HCT116 (cell line): ENCODE measurements at regions not wholly inside any gene's neighbourhood (a gene's known extent, or its start where the extent isn't known, plus 50 kb on each side); places are given as distances from the start of the nearest gene placed in this dataset.

Experiments
- ATAC-seq: fragments of 200-7000 bp; cut with Tn5 transposase; 2 replicates; pipeline ENCODE4 v1.9.1; 2020; ENCODE audit warnings: mild to moderate bottlenecking, moderate library complexity
- BruUV-seq: library from RNA; stranded (reverse); fragments of 400-500 nt; replicated peaks from 2 replicates; lab custom pipeline; 2021; lab: Mats Ljungman, UMichigan
- CTCF ChIA-PET: fragments of 300-600 bp; sonication (Branson Sonifier 250); formaldehyde crosslinking; loops from one replicate; lab custom pipeline; 2021; ENCODE audit warnings: antibody characterized with exemption; lab: Charles Lee
- POLR2A ChIA-PET: fragments of 300-600, 350-600 bp; sonication (Branson Sonifier 250); formaldehyde crosslinking; loops from one replicate; lab custom pipeline; 2021; ENCODE audit warnings: antibody characterized with exemption; lab: Charles Lee
- RAD21 ChIA-PET, 2 experiments: fragments of 300-600 bp; sonication (Branson Sonifier 250); formaldehyde crosslinking; loops; one replicate each; lab custom pipeline; 2023; ENCODE audit warnings: low total read pairs in 2 of 2; ENCODE audit not compliant: uncharacterized antibody in 2 of 2, unreplicated experiment in 2 of 2, low non-redundant PET in 1 of 2; lab: Charles Lee
- DNase-seq: peaks from one replicate; pipeline ENCODE4 v3.0.0-alpha.2; 2010; ENCODE audit warnings: low read depth, low spot score
- H2AFZ ChIP-seq: fragments of 200-600 bp; shearing (Covaris generic), sonication (generic); 2 replicates; pipeline ENCODE4 v1.6.1; 2017; ENCODE audit warnings: low read depth, mixed run types, mixed read lengths, antibody characterized with exemption, low read length; ENCODE audit not compliant: poor library complexity, severe bottlenecking
- H3K27ac ChIP-seq: 2 replicates; pipeline ENCODE4 v1.5.1; 2012; ENCODE audit warnings: low read depth, low read length
- H3K27me3 ChIP-seq: fragments of 200-600 bp; sonication (generic); 2 replicates; pipeline ENCODE4 v1.6.1; 2016; ENCODE audit warnings: mixed run types, low read length, mixed read lengths; ENCODE audit not compliant: insufficient read depth
- H3K36me3 ChIP-seq, 2 experiments: fragments of 200-500 bp in 1 of 2; fragments of 200-600 bp in 1 of 2; sonication (Bioruptor generic) in 1 of 2; sonication (generic) in 1 of 2; 2 replicates each; pipeline versions ENCODE4 v1.5.1 to v1.6.1; 2014 to 2016; ENCODE audit warnings: low read length in 2 of 2, inconsistent platforms in 1 of 2, mixed read lengths in 1 of 2, mixed run types in 1 of 2; ENCODE audit not compliant: insufficient read depth in 2 of 2, control insufficient read depth in 1 of 2
- H3K4me1 ChIP-seq, 2 experiments: fragments of 200-600 bp in 1 of 2; sonication (generic) in 1 of 2; 2 replicates each; pipeline versions ENCODE4 v1.5.1 to v1.6.1; 2012 to 2017; ENCODE audit warnings: low read length in 2 of 2, inconsistent platforms in 1 of 2, mild to moderate bottlenecking in 1 of 2, mixed read lengths in 1 of 2, mixed run types in 1 of 2, moderate library complexity in 1 of 2; ENCODE audit not compliant: insufficient read depth in 2 of 2, control insufficient read depth in 1 of 2
- H3K4me2 ChIP-seq: fragments of 200-600 bp; sonication (generic); 2 replicates; pipeline ENCODE4 v1.6.1; 2017; ENCODE audit warnings: mixed run types, low read length, mixed read lengths
- H3K4me3 ChIP-seq, 2 experiments: fragments of 200-600 bp in 1 of 2; sonication (generic) in 1 of 2; replicated peaks in 1 of 2; 2 replicates each; pipeline ENCODE4 v1.5.1; 2011 to 2016; ENCODE audit warnings: low read length in 2 of 2, control low read depth in 1 of 2, low read depth in 1 of 2, mild to moderate bottlenecking in 1 of 2, mixed read lengths in 1 of 2, mixed run types in 1 of 2
- H3K79me2 ChIP-seq: fragments of 200-600 bp; sonication (generic); 2 replicates; pipeline ENCODE4 v1.6.1; 2017; ENCODE audit warnings: mild to moderate bottlenecking, mixed run types, low read length, moderate library complexity, mixed read lengths; ENCODE audit not compliant: insufficient read depth
- H3K9ac ChIP-seq: fragments of 200-600 bp; sonication (generic); 2 replicates; pipeline ENCODE4 v1.6.1; 2016; ENCODE audit warnings: low read length, mixed read lengths
- H3K9me2 ChIP-seq: fragments of 200-600 bp; sonication (generic), shearing (Covaris generic); 2 replicates; pipeline ENCODE4 v1.6.1; 2017; ENCODE audit warnings: mixed run types, mild to moderate bottlenecking, moderate library complexity; ENCODE audit not compliant: insufficient read depth
- H3K9me3 ChIP-seq, 2 experiments: fragments of 200-500 bp in 1 of 2; fragments of 200-600 bp in 1 of 2; sonication (Bioruptor generic) in 1 of 2; sonication (generic) in 1 of 2; 2 replicates each; pipeline ENCODE4 v1.6.1; 2014 to 2017; ENCODE audit warnings: low read length in 2 of 2, mixed read lengths in 2 of 2, inconsistent platforms in 1 of 2, low read depth in 1 of 2, mild to moderate bottlenecking in 1 of 2, mixed run types in 1 of 2, moderate library complexity in 1 of 2; ENCODE audit not compliant: control insufficient read depth in 1 of 2, insufficient read depth in 1 of 2
- H4K20me1 ChIP-seq: fragments of 200-600 bp; sonication (generic), shearing (Covaris generic); 2 replicates; pipeline ENCODE4 v1.6.1; 2017; ENCODE audit warnings: mixed run types, mild to moderate bottlenecking, moderate library complexity; ENCODE audit not compliant: insufficient read depth
- ATF3 ChIP-seq: IDR thresholded peaks from 2 replicates; pipeline ENCODE4 v1.6.1; 2012
- CEBPB ChIP-seq: IDR thresholded peaks from 2 replicates; pipeline ENCODE4 v1.6.1; 2012; ENCODE audit warnings: low read depth
- ELF1 ChIP-seq: IDR thresholded peaks from 2 replicates; pipeline ENCODE4 v1.6.1; 2012; ENCODE audit warnings: low read depth, borderline replicate concordance
- EZH2 ChIP-seq: fragments of 200-600 bp; sonication (generic); IDR thresholded peaks from 2 replicates; pipeline ENCODE4 v1.6.1; 2017; ENCODE audit warnings: antibody characterized with exemption, mixed run types
- EZH2phosphoT487 ChIP-seq: fragments of 200-600 bp; IDR thresholded peaks from 2 replicates; pipeline ENCODE4 v1.6.1; 2018; ENCODE audit warnings: antibody characterized with exemption, borderline replicate concordance
- FOSL1 ChIP-seq: IDR thresholded peaks from 2 replicates; pipeline ENCODE4 v1.6.1; 2012; ENCODE audit warnings: low read depth
- JUND ChIP-seq: IDR thresholded peaks from 2 replicates; pipeline ENCODE4 v1.6.1; 2012
- POLR2A ChIP-seq: IDR thresholded peaks from 2 replicates; pipeline ENCODE4 v1.7.0; 2011; ENCODE audit warnings: borderline replicate concordance; ENCODE audit not compliant: insufficient read depth, insufficient read length; ENCODE audit errors: extremely low read depth
- POLR2AphosphoS5 ChIP-seq: IDR thresholded peaks from 2 replicates; pipeline ENCODE4 v1.6.1; 2011; ENCODE audit warnings: mild to moderate bottlenecking, low read depth, low read length, moderate library complexity
- RAD21 ChIP-seq: IDR thresholded peaks from 2 replicates; pipeline ENCODE4 v1.6.1; 2012; ENCODE audit warnings: low read depth, mild to moderate bottlenecking
- REST ChIP-seq: IDR thresholded peaks from 2 replicates; pipeline ENCODE4 v1.6.1; 2012; ENCODE audit warnings: low read depth
- SIN3A ChIP-seq: IDR thresholded peaks from 2 replicates; pipeline ENCODE4 v1.6.1; 2012; ENCODE audit warnings: low read depth
- SP1 ChIP-seq: IDR thresholded peaks from 2 replicates; pipeline ENCODE4 v1.6.1; 2012; ENCODE audit warnings: low read depth
- SRF ChIP-seq: IDR thresholded peaks from 2 replicates; pipeline ENCODE4 v1.6.1; 2012; ENCODE audit warnings: low read depth
- TCF7L2 ChIP-seq: IDR thresholded peaks from 2 replicates; pipeline ENCODE4 v1.7.0; 2011; ENCODE audit warnings: borderline replicate concordance, inconsistent platforms; ENCODE audit not compliant: insufficient read depth, insufficient read length; ENCODE audit errors: extremely low read depth
- YY1 ChIP-seq: IDR thresholded peaks from 2 replicates; pipeline ENCODE4 v1.6.1; 2011; ENCODE audit warnings: low read length, low read depth, moderate library complexity, mild to moderate bottlenecking; ENCODE audit not compliant: insufficient replicate concordance; ENCODE audit errors: extremely low read depth
- ZNF274 ChIP-seq: fragments of 200-500 bp; sonication (Bioruptor generic); IDR thresholded peaks from 2 replicates; pipeline ENCODE4 v1.6.1; 2014; ENCODE audit warnings: mild to moderate bottlenecking, low read depth, low read length, inconsistent platforms
- intact Hi-C: fragments of 100-400 bp; cut with micrococcal nuclease; formaldehyde crosslinking; loops from 2 replicates; pipeline ENCODE4 v1.10.0; 2022
- TF ChIP-seq, protein P1 (sequence below): IDR thresholded peaks from 2 replicates; pipeline ENCODE4 v1.6.1; 2011; ENCODE audit warnings: mild to moderate bottlenecking, low read length, moderate library complexity; ENCODE audit not compliant: insufficient replicate concordance; ENCODE audit errors: extremely low read depth

DNA sequence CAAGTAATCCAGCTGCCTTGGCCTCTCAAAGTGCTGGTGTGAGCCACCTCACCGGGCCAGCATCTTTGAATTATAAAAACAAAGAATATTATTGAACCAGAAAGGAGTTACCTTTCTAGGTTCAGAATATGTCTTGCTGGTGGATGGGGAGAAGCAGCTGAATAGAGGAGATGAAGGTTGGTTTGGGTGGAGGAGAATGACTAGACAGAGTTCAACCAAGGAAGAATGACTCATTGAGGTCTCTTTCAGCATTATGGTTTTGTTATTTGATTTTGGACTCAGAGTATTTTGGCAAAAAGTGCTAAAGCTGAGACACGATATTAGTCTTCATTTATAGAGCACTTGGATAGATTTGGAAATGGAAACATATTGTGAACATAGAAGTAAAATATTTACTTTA is 75.2 kb upstream of the MPDZ start:
- CTCF ChIA-PET = no interaction called here
- no peak for ATAC-seq
- no peak for DNase-seq

DNA sequence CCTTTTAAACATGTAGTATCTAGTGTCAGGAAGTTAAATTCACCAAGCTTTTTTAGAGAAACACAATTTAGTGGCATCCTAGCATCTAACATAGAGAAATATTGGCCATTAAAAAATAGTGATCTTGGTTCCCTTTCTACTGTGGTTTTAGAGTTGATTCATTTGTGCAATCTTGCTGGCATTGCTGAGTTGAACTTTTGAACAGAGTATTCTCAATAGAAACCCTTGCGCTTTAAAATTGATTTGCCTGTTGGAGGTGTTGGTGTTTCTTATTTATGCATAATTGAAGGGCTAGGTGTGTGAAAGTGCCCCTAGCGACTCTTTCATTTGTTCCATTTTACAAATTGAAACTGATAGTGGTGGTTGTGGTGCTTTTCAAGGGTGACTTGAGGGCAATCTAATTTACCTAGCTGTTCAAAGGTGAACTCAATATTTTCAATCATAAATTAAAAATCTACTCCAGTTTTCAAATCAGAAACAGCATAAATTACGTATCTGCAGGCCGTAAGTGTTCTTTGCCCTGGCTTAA is 73.0 kb upstream of the MPDZ start:
- H3K36me3 ChIP-seq = no peaks in the 10 kb centered on the region
- no peak overlapping the region for H3K4me2 ChIP-seq
- no peak overlapping the region for H3K9ac ChIP-seq
- no peaks in the 10 kb centered on the region for H3K4me1 ChIP-seq
- ATAC-seq (no peak), DNase-seq (no peak)
- ChIA-PET RAD21 (no interaction called here), POLR2A (no interaction called here), CTCF (interaction anchor here (1.2 kb wide), 3 partner anchors 8 to 20 kb away, joined by 3 to 4 read pairs (median 4); no protein-coding TSS in a partner anchor)
- no peak overlapping the region for H3K4me3 ChIP-seq
- no peak overlapping the region for H2AFZ ChIP-seq
- H4K20me1 ChIP-seq = no peaks in the 10 kb centered on the region
- H3K9me2 ChIP-seq = no peaks in the 10 kb centered on the region
- no TSS peak for BruUV-seq
- H3K27ac ChIP-seq = no peak overlapping the region
- H3K79me2 ChIP-seq = no peaks in the 10 kb centered on the region
- H3K9me3 ChIP-seq = no peaks in the 10 kb centered on the region
- intact Hi-C loops = loop anchor here (5.0 kb wide), 2 partner anchors 1080 to 1415 kb away; no protein-coding TSS in a partner anchor
- H3K27me3 ChIP-seq = no peaks in the 10 kb centered on the region
- TF ChIP-seq ATF3 (no peak), EZH2 (no peak), CEBPB (no peak), SIN3A (no peak), JUND (no peak), REST (no peak), SP1 (no peak), ZNF274 (no peak), ELF1 (no peak)
- TF ChIP-seq, protein P1, sequence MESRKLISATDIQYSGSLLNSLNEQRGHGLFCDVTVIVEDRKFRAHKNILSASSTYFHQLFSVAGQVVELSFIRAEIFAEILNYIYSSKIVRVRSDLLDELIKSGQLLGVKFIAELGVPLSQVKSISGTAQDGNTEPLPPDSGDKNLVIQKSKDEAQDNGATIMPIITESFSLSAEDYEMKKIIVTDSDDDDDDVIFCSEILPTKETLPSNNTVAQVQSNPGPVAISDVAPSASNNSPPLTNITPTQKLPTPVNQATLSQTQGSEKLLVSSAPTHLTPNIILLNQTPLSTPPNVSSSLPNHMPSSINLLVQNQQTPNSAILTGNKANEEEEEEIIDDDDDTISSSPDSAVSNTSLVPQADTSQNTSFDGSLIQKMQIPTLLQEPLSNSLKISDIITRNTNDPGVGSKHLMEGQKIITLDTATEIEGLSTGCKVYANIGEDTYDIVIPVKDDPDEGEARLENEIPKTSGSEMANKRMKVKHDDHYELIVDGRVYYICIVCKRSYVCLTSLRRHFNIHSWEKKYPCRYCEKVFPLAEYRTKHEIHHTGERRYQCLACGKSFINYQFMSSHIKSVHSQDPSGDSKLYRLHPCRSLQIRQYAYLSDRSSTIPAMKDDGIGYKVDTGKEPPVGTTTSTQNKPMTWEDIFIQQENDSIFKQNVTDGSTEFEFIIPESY = no peak

More for the DNA sequence above, 75.2 kb upstream of the MPDZ start:
- Histone ChIP-seq H2AFZ (no peak overlapping the region), H3K9me2 (no peaks in the 10 kb centered on the region), H4K20me1 (no peaks in the 10 kb centered on the region), H3K4me2 (no peak overlapping the region), H3K4me3 (no peak overlapping the region), H3K27ac (no peak overlapping the region), H3K4me1 (no peaks in the 10 kb centered on the region), H3K9me3 (no peaks in the 10 kb centered on the region), H3K27me3 (no peaks in the 10 kb centered on the region), H3K36me3 (no peaks in the 10 kb centered on the region), H3K79me2 (no peaks in the 10 kb centered on the region), H3K9ac (no peak overlapping the region)
- TF ChIP-seq YY1 (no peak), POLR2A (no peak), SRF (no peak), ZNF274 (no peak), ELF1 (no peak), EZH2 (no peak), SIN3A (no peak), CEBPB (no peak), EZH2phosphoT487 (no peak), POLR2AphosphoS5 (no peak), FOSL1 (no peak), JUND (no peak), TCF7L2 (no peak), RAD21 (no peak)
- RAD21 ChIA-PET = no interaction called here
- intact Hi-C loops = loop anchor here (5.0 kb wide), 2 partner anchors 1078 to 1413 kb away; no protein-coding TSS in a partner anchor
- POLR2A ChIA-PET = no interaction called here
- no TSS peak for BruUV-seq
